ENCODE measurements at regions not wholly inside any gene's neighbourhood (a gene's known extent, or its start where the extent isn't known, plus 50 kb on each side); places are given as distances from the start of the nearest gene placed in this dataset.

DNA sequence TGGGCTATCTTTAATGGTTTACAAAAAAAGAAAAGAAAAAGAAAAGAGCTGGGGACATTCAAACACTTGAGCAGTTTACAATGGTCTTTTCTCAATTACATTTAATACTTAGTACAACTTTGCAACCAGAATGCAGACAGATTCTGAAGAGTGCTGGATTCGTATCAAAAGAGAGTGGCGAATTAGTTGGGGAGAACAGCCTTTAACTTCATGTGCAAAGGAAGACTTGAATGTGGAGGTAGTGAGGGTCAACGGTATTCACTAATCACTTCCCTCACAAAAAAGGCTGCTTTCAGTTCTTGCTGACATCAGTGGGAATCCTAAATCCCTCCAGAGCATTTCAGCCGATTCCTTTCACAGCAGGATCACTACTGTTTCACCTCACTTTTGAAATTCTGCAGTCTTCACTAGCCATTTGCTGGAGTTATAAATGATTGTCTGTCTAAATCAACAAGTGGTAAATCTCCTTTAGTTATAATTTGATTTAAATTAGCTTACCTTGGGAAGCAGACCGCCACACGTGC, 323.0 kb upstream of the SEMA6D start:
- DNase-seq = no peak

DNA sequence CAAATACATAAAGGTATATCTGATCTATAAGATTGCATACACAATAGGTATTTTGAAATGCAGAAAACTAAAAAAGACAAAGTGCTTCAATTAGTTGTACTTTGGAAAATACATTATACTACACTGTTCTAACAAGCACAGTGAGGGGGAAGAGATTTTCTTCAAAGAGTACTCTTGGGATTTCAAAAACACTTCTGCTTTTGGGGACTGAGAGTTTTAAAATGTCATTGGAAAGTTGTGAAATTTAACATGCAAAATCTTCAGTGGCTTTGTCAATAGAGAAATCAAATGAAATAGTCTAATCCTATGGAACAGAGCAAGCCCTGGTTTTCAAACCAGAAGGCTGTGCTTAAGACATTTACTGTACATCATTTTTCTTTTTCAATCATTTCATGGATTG, 322.2 kb upstream of the SEMA6D start:
- no peak for DNase-seq

DNA sequence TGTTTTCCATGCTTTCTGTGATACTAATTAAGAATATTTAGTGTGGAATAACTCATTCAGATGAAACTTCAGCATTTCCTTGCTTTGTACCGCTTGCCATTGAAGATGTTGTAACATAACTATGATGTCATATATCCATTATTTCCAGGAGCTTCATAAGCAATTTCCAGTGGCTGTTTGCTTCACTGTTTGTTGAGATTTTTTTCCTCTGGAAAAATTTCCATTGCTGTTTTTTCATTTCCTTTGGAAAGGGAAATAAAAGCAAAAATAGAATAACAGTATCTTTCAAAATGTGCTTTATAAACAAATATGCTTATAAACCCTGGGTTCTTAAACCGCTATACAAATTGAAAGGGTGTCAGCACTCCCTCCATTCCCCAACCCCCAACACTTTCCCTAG, 319.6 kb upstream of the SEMA6D start:
- no peak for DNase-seq

DNA sequence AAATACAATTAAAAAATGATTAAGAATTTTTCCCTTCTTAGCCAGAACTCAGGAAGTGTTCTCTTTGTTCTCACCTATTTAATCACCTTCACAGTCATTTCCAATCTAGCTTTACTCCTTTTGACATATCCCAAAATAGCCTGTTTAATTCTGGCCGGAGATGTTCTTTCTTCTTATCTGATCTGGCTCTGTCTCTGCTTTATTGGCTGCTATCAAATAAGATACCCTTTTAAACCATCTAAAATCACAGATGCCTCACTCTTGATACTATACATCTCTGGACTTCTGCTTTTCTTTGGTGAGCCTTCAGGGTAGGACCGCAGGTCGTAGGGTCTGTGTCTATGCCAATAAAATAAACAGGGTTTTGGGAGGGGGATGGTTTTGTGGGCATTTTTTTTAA, 319.2 kb upstream of the SEMA6D start:
- DNase-seq = no peak

DNA sequence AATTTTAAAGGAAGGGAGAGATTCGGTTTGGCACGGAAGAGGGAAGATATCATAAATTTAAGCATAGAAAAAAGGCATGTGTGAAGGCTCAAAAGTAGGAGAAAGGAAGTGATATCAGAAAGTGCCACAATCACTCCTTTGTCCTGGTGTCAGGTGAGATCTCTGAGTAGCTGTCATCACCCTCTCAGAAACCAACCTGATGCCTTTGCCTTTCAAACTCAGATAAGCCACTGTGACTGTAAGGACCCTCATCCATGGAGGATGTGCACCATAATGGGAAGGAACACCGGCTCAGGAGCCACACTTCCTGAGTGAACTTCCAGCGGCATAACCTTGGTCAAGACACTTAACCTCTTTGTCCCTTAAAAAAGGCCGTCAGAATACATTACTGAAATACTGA, 318.7 kb upstream of the SEMA6D start:
- DNase-seq = no peak

DNA sequence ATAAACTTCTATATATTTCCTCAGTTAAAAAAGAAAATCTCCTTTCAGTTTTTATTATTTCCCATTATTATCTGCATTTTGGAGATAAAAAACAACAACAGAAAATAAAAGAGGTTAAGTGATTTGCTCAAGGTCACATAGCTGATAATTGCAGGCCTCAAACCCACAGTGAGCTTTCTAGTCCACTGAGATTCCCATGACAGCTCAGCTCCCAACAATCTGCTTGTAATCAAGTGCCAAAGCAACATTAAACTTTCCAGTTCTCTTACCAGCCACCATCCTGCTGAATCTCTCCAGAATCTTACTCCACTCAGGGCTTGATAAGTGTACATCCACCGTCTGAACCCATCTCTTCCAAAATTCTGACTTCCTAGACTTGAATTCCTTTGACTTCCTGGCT, 318.2 kb upstream of the SEMA6D start:
- DNase-seq = no peak

DNA sequence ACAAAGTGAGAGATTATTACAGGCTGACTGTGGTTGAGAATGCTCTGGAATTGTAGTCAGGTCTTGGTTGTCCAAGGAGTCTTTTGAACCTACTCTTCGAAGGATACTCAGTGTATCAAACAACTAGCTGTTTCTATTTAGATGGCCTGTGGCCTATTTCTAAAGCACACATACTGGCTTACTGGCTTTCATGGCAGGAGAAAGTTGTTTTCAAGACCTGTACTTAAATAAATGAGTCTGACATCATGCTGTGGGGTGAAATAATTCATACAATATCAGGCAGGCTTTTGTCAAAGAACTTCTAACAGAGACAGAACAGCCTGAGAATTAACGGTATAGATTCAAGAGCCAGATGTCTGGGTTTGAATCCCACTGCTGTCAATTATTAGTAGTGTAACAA, 316.7 kb upstream of the SEMA6D start:
- no peak for DNase-seq

DNA sequence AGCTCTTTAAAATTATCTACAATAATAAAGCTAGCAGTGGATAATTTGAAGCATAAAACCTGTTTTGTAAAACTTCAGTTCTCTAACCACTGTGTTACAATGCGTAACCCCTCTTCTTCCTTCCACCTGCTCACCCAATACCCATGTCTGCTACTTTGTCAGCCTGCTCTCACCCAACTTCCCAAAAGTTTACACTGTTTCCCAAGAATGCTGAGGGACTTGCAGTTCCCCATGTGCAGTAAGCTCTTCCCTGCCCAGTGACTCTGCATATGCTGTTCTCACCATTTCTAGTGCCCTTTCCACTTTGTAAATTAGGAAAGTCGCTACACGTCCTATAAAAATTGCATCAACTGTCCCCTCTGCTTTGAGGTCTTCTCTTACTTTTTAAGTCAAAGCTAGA, 315.9 kb upstream of the SEMA6D start:
- no peak for DNase-seq

DNA sequence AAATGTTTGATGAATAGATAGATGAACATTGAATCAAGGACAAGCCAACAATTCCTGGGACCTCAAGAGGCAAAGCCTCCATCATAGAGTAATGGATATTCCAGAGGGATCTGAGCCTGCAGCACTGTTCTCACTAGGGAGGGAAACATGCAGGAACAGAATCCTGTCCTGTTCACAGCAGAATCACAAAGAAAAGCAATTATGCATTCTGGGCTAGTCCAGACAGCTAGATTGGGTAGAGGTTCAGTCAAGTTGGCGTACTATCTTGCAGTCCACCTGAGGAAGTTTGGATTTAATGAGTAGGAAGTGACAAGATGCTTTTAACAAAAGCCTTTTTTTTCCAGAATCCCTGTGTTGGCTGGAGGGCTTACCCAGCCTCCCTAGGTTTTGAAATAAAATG, 314.5 kb upstream of the SEMA6D start:
- no peak for DNase-seq

DNA sequence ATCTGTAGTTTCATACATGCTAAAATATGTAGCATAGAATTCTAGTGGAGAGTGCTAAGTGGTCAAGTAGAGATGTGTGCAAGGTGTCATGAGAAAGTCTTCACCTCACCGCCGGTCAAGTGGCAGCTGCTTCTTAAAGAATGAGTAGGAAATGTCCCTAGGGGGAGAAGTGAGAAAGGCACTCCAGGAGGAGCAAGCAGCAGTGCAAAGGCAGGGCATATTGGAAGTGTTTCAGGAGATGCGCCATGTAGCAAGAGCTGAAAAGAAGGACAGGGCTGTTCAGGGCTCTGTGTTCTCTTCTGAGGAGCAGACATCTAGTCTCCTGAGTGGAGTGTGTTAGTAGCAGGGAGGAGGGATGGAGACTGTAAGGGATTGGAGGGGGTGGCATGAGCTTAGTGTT, 312.4 kb upstream of the SEMA6D start:
- DNase-seq = peak; percentile 20

DNA sequence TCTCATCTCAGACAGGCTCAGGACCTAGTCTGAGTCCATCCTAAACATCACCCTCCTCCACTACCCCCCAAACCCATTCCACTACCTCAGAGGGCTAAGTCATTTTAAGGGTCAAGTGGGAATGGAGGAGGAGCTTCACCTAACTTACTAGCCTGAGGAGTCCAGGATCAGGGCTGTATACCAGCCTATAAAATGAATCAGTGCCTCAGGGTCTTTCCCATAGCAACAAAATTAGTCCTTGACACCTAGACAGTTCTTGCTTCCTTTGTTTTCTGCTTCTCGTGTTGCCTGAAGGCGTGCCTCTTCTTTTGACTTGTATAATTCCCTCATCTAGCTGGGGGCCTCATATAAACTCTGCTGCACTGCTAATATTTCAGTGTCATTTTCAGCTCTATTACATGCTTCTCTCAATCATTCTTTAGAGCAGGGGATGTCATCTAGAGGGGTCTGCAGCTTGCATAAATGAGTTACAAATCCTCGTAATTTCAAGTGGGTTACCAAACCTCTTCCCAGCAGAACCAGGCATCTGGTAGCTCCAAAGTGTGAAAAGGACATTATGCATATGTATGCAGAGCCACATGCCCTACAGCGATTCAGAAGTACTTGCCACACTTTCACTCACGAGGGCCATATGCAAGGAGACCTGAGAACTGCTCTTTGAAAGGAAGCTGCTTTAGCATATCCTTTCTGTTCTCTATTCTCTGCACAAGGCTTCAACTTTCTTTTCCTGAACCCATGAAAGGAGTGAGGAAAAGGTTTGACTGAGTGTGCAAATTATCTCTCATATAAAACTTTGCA, 311.7 kb upstream of the SEMA6D start:
- DNase-seq = no peak

DNA sequence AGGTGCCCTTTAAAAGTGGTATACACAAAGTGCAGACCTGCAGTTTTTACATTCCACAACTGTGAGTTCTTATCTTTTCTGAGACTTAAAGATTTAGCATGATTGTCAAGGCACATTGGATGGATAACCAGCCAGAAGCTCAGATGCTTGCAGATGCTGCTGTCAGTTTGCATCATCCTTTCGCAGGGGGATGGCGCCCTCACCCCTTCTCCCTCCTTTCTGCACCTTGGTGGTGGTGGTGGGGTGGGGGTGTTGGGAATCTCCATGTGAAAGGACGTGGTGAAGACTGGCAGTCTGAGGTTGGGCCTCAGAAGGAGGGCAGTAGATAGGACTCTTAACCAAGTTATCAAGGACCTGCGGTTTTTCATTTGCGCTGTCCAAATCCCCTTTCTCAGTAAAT, 309.6 kb upstream of the SEMA6D start:
- no peak for DNase-seq

DNA sequence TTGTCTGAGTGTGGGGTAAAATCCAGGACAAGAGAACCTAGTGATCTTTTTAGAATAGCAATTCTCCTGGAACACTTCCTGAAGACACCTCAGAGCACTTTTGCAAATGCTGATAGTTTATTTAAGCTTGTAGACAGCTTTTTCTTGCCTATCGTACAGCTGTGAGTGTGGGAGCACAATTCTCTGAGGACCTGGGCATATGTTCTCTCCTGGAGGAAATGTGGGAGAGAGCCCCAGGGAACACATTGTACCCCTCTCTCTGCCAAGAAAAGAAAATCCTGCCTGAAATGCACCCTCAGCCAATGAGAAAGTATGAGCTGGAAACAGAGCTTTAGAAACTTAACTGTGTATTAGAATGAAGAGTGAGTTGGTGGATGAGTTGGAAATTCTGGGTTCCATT, 308.3 kb upstream of the SEMA6D start:
- no peak for DNase-seq

DNA sequence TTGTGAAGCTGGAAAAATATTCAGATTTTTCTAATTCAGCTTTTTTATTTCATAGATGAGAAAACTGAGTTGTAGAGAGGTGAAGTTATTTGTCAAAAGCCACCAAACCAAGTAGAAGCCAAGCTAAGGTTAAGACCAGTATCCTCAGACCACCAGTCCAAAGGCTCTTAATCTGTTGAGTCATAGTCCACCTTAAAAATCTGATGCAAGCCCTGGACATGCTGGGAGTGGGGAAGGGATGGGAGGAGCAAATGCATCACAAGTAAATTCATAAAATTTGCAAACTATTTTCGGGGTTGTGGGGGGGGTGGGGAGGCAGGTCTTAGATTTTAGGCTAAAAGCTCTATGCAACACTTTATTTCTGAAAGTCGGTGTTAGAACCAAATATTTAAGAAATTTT, 307.7 kb upstream of the SEMA6D start:
- DNase-seq = no peak

DNA sequence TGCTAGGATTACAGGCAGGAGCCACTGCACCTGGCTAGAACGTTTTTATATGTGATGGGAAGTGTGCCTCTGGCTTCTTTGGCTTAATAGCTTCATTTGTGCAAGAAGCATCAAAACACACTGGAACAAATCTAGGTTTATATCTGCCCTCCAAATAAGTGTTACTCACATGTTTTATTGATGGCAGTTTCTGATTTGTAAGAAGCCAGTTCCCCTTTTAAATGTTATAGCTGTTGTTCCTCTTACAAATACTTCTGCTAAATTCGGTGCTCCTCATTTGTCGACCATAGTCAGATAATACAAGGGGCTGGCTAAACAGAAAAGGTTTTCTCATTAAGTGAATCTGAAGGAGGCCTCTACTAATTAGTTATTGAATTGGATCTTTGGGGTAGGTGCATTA, 307.1 kb upstream of the SEMA6D start:
- no peak for DNase-seq

DNA sequence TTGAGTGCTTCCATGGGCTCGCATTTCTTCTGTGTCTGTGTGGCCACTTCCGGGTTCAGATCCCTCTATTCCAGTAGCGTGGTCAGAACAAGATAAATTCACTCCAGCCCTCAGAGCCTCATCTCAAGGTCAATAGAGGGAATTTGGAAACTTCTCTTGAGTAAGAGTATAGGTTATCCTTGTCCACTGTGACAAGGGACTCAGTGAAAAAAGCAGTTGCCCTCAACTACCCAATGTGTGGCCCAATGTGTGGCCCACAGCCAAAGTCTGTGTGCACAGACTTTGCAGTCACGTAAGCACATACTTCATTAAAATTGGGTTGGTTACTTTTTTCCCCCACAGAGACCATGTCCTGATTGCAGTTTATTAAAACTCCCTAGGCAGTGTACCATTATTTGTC, 305.6 kb upstream of the SEMA6D start:
- no peak for DNase-seq

DNA sequence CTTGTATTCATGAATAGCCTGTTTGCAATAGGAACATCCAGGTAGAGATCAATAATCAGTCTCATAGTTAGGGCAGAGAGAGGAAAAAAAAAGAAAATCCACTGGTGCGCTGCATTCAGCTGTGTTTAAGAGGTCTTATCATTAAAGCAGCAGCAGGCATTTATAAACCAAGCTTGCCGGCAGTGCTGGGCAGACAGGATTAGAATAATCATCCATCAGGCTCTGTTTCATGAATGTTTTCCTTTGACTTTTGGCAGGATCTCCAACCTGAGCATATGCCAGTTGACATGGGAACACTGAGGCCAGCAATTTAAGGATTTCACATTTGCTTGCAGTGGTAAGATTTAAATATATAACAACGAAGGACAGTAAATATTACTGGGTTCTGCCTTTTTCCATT, 305.2 kb upstream of the SEMA6D start:
- DNase-seq = no peak

DNA sequence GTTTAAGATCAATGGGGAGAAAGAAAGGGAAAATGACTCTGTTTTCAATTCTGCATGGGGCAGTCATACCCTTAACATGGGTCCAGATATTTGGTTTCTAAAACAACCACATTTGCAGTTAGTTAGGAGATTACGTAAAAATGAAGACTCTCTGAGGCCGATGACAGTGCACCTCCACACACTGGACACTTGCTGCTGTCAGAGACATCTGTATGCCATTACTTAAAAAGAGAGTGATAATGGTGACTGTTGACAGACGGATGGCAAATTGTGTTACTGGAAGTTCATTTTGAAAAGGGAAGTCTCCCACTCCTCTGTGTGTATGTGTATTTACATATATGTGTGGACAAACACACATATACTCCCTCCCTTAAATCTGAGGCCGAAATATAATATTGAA, 304.5 kb upstream of the SEMA6D start:
- no peak for DNase-seq

DNA sequence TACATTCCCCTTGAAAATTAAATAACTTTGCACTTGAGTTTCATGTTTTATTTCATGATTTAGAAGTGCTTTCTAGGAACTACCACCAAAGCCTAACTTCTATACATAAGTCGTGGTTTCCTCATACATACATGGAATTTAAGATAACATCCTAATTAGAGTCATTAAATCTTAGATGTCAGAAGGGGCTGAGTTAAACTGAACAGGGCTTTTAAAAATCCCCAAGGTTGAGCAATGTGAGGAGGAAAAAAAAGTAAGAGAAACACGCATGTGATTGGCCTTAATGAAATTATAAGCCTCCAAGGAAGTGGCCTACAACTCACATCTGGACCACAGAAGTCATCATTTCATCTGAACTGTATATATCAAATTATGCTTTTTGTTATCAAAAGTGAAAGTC, 303.1 kb upstream of the SEMA6D start:
- no peak for DNase-seq

DNA sequence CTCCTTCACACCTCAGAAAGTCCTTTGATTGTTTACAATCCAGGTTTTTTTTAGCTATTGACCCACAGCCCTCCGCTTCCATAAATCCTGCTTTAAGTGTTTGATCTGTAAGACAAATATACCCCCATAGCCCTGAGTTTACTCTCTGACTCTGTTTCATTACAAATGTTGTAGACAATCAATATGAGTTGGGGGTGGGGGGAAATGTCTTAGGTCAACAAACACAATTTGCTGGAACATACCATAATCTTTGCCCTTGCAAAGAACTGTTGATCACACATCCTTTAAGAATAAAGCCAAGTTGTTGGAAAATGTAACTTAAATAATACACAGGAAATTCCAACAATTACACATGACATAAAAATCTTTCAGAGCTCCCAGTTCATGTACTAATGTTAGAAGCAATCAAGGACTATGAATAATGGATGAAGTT, 301.8 kb upstream of the SEMA6D start:
- DNase-seq = no peak

DNA sequence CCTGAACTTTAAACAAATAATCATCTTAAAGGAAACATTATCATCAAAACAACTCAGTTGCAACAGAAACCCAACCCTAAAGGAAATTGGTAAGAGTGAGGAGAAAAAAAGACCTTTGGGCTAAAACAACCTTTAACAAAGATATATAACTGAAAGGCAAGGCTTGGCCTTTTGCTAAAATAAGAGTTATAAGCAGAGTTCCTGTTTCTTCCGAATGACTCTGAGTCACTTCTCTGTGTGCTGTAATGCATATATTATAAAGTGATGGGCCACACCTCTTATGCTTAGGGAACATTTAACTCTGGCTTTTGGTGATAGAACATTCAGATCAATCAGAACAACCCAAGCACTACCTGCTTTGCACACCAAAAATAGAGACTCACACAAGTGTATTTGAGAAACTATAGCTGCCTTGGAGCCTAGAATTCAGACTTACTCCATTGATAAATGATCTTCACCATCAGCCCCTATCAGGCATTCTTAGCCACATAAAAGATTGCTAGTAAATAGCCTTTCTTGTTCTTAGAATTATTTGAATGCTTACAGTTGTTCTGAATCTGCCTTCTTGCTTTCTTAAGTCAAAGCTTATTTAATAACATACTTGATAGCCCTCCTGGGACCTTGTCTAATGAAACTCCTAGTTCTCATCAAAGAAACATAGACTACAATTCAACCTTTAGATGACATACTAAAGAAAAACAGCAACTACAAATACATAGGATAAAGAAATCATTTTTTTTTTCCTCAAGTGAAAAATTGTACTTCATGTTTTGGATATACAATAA, 294.2 kb upstream of the SEMA6D start:
- DNase-seq = no peak

DNA sequence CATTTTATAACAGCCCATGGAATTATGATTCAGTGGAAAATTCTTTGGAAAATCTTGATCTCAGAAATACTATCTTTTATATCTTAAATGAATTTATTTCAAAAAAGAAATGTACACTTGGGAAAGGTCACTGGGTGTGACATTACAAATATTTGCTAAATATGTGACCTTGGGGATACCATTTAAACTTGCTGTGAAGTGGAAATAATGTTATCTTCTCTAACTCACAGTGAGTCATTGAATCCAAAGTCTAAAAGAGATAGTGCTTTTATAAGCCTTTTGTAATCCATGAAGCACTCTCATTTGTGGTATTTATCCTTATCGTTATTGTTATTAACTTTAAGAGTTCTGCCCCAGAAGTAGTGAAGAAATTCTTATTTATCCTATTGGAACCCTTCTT, 289.8 kb upstream of the SEMA6D start:
- DNase-seq = no peak

DNA sequence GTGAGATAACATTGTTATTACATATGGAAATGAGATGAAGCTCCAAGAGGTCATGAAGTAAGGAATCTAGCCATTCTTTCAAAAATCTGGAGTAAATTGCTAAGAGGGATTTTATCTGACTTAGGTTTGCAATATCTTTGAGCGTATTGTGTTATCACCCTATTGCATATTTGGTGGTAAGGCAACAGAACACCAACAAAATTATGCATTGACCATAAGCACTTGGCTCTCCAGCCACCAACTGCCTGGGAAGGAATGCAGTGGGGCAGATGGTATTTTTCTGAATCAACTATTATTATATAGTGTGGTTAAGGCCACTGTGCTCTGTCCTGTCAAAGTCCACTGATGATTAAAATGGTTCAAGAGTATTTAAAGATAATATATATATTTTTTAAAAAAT, 287.9 kb upstream of the SEMA6D start:
- no peak for DNase-seq

DNA sequence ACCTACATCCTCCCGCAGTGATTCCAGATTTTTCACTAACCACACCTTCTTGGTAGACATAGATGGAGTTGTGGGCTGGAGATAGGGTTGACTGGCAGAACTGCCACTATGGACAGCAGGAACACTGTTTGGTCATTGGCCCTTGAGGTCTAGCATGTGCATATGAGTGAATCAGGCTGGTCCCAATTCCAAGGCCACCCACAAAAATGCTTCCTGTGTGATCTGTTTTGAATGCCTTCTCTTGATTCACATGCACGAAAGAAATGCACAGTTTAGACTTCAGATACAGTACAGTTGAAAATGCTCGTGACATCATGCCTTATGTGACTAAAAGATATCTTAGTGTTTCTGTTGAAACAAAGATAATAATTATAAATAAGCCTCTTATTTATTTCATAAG, 285.8 kb upstream of the SEMA6D start:
- no peak for DNase-seq
